Immature natural killer cell (primary cell): ENCODE measurements at regions not wholly inside any gene's neighbourhood (a gene's known extent, or its start where the extent isn't known, plus 50 kb on each side); places are given as distances from the start of the nearest gene placed in this dataset.

Experiments used
- DNase-seq, 3 donors: peaks; one replicate each; pipeline ENCODE4 v3.0.0; 2022; ENCODE audit warnings: mixed read lengths in 1 of 3
- H3K27ac Mint-ChIP-seq, 6 donors: one replicate each; pipeline ENCODE4 v1.8.0; 2020; ENCODE audit warnings: mixed read lengths in 6 of 6, mild to moderate bottlenecking in 5 of 6, inconsistent platforms in 4 of 6, moderate library complexity in 3 of 6
- H3K27me3 Mint-ChIP-seq, 3 donors: one replicate each; pipeline ENCODE4 v1.8.0; 2020 to 2021; ENCODE audit warnings: low read depth in 3 of 3, mild to moderate bottlenecking in 3 of 3, mixed read lengths in 3 of 3, moderate library complexity in 3 of 3, inconsistent platforms in 1 of 3
- H3K36me3 Mint-ChIP-seq, 3 donors: one replicate each; pipeline ENCODE4 v1.8.0; 2020; ENCODE audit warnings: mixed read lengths in 3 of 3, inconsistent platforms in 2 of 3, mild to moderate bottlenecking in 2 of 3
- H3K4me1 Mint-ChIP-seq, 2 donors: one replicate each; pipeline ENCODE4 v1.8.0; 2020; ENCODE audit warnings: inconsistent platforms in 2 of 2, mild to moderate bottlenecking in 2 of 2, mixed read lengths in 2 of 2, moderate library complexity in 1 of 2
- H3K4me3 Mint-ChIP-seq, 5 donors: one replicate each; pipeline ENCODE4 v1.8.0; 2020; ENCODE audit warnings: mild to moderate bottlenecking in 5 of 5, mixed read lengths in 5 of 5, inconsistent platforms in 3 of 5, moderate library complexity in 3 of 5
- H3K9me3 Mint-ChIP-seq, 6 donors: one replicate each; pipeline ENCODE4 v1.8.0; 2020; ENCODE audit warnings: mild to moderate bottlenecking in 6 of 6, mixed read lengths in 6 of 6, inconsistent platforms in 4 of 6, moderate library complexity in 3 of 6

DNA sequence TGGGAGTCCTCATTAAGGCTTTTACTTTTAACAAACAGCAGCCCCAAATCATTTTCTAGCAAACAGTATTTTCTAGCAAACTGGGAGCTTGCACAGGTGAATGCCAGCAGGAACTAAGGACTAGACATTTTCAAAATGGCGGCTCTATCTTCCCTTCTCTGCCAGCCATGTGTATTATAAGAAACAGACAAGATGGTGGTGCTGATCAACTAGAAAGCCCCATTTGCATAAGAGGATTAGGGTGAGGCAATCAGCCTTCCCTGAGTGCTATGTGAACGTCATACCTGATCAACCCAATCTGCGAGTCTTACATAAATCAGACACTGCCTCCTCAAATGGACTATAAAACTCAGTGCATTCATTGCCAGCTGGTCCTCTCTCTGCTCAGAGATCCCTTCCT is 479.6 kb downstream of the IPMK start:
- Mint-ChIP-seq H3K27me3 (peaks cover 0 to 1% (median 0%) of the 10 kb centered on the region in 3 donors), H3K27ac (no peak overlapping the region), H3K9me3 (peaks cover 3 to 38% (median 14%) of the 10 kb centered on the region in 6 donors), H3K36me3 (no peaks in the 10 kb centered on the region), H3K4me3 (no peak overlapping the region), H3K4me1 (no peaks in the 10 kb centered on the region)
- no peak for DNase-seq

DNA sequence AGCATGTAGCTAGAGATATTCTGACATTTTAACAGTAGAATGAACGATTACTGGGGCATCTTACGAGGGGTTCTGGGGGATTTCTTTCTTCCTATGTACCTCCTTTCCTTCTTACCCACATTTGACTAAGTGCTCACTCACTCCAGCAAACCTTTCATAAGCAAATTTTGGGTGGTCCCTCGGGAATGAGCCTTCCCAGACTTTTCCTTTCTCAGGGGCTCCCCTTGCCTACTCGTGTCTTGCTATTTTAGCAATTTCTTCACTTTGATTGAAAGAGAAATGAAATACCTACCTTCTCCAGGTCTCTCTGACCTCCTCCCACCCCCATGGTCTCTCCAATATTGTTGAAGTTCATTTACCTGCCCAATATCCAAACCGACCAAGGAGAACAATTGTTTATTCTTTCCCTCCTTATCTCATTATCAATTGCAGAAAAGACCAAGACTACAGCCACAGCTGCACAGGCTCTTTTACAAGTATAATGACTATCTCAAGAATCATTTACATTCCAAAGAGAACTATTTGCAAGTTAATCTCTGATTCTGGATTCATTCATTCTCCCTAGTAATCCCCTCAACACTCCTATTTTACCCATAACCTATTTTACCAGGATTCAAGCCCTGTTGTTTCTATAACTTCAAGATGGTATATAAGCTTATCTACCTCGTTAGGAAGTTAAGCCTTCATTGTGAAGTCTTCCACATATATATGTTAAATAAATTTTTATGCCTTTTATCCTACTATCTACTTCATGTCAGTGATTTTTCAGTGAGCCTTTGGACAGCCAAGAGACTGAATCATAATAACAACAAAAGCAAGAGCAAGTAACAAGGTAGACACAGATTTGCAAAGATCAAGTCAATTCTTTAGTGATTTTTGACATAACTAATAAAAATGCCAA is 480.6 kb downstream of the IPMK start:
- DNase-seq, result no peak
- no peak overlapping the region for H3K4me3 Mint-ChIP-seq
- H3K9me3 Mint-ChIP-seq, result peaks cover 5 to 28% (median 16%) of the 10 kb centered on the region in 6 donors
- H3K27ac Mint-ChIP-seq, result no peak overlapping the region
- H3K36me3 Mint-ChIP-seq, result no peaks in the 10 kb centered on the region
- peaks cover 0 to 1% (median 0%) of the 10 kb centered on the region in 3 donors for H3K27me3 Mint-ChIP-seq
- H3K4me1 Mint-ChIP-seq, result no peaks in the 10 kb centered on the region

DNA sequence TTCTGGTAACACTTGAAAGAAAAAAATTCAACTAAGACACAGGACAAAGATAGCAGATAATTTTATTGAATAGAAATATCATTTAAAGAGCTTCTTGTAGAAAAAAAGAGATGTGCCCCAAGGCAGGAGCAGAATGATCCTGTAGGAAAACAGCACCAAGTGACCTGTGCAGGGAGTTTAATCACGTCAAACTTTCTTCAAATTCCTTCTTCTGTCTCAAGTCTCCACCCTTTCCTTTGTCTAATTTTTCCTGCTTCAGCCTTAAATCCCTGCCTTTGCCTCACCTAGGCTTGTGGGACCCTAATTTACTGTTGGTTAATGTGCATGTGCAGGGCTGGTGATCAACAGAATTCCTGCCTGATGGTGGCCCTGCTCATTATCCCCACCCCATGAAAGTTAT is 481.4 kb downstream of the IPMK start:
- Mint-ChIP-seq H3K4me1 (no peaks in the 10 kb centered on the region), H3K36me3 (no peaks in the 10 kb centered on the region), H3K9me3 (peaks cover 5 to 28% (median 16%) of the 10 kb centered on the region in 6 donors), H3K27me3 (peaks cover 0 to 1% (median 0%) of the 10 kb centered on the region in 3 donors), H3K27ac (no peak overlapping the region), H3K4me3 (no peak overlapping the region)
- no peak for DNase-seq

DNA sequence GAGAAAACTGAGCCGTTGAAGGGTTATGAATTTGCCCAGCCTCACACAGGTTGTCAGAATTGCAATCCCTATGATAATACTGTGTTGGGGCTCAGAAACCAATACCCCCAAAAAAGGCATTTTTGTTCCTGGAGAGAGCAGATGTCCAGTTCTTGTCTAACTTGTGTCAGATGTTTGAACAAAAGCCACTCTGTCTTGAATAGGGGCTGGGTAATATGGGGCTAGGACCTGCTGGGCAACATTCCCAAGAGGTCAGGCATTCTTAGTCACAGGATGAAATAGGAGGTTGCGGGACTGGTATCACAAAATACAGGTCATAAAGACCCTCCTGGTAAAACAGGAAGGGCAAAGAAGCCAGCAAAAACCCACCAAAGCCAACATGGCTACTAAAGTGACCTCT is 482.1 kb downstream of the IPMK start:
- no peaks in the 10 kb centered on the region for H3K36me3 Mint-ChIP-seq
- H3K27ac Mint-ChIP-seq, result no peak overlapping the region
- H3K4me1 Mint-ChIP-seq, result no peaks in the 10 kb centered on the region
- DNase-seq, result no peak
- peaks cover 4 to 28% (median 12%) of the 10 kb centered on the region in 6 donors for H3K9me3 Mint-ChIP-seq
- no peak overlapping the region for H3K4me3 Mint-ChIP-seq
- H3K27me3 Mint-ChIP-seq, result peaks cover 0 to 1% (median 0%) of the 10 kb centered on the region in 3 donors

DNA sequence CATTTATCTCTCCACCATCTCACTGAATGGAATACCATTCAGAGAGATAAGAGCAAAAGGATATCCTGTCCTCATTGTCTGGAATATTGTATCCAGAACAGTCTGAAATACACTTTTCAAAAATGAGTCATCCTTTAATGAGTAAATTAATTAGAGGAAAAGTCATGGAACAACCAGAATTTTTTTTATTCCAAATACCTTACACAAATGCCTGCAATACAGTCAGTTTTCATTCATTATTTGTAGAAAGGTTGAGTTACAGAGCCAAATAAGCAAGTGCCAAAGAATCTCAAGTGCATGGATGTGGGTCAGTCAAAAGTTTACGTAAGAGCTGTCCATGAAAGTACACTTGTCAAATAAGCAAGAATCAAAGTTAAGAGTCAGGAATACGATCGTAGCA is 482.6 kb downstream of the IPMK start:
- H3K4me1 Mint-ChIP-seq, result no peaks in the 10 kb centered on the region
- H3K27ac Mint-ChIP-seq, result no peak overlapping the region
- H3K4me3 Mint-ChIP-seq, result no peak overlapping the region
- DNase-seq, result no peak
- H3K36me3 Mint-ChIP-seq, result no peaks in the 10 kb centered on the region
- H3K9me3 Mint-ChIP-seq, result peaks cover 5 to 32% (median 12%) of the 10 kb centered on the region in 6 donors
- H3K27me3 Mint-ChIP-seq, result no peaks in the 10 kb centered on the region

DNA sequence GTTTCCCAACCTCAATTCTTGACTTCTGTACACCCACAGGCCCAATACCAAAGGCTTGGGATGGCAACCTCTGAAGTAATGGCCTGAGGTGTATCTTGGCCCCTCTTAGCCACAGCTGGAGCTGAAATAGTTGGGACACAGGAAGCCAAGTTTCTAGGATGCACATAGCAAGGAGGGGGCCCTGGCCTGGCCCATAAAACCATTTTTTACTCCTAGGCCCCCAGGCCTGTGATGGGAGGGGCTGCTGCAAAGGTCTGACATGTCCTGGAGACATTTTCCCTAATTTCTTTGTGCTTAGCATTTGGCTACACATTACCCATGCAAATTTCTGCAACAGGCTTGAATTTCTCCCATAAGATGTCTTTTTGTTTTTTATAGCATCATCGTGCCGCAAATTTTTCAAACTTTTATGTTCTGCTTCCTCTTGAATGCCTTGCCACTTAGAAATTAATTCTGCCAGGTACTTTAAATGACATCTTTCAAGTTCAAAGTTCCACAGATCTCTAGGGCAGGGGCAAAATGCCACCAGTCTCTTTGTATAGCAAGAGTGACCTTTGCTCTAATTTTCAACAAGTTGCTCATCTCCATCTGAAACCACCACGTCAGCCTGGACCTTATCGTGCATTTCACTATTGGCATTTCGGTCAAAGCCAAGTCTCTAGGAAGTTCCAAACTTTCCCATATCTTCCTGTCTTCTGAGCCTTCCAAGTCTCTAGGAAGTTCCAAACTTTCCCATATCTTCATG is 490.8 kb downstream of the IPMK start:
- Mint-ChIP-seq H3K4me3 (no peak overlapping the region), H3K27ac (no peak overlapping the region), H3K9me3 (peaks cover 11 to 26% (median 20%) of the 10 kb centered on the region in 6 donors), H3K36me3 (no peaks in the 10 kb centered on the region), H3K27me3 (peaks cover 0 to 2% (median 0%) of the 10 kb centered on the region in 3 donors), H3K4me1 (no peaks in the 10 kb centered on the region)
- DNase-seq, result no peak

DNA sequence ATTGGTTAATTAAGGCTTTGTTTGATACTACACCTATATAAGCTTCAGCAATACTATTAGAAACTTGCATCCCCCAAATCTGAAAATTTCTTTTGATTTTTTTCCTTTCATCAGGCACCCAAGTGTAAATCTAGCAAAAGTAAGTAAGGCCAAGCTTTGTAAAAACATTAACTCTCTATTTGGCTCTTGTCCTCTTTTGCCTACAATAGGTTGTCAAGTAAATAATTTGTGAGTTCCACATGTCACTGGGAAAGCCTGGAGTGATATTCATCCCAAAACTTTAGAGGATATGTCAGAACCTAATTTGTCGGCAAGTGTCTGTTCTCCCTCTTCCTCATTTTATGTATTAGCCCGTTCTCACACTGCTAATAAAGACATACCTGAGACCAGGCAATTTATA is 492.4 kb downstream of the IPMK start:
- Mint-ChIP-seq H3K4me3 (no peak overlapping the region), H3K9me3 (peaks cover 16 to 32% (median 21%) of the 10 kb centered on the region in 6 donors), H3K27ac (no peak overlapping the region), H3K4me1 (no peaks in the 10 kb centered on the region), H3K27me3 (peaks cover 0 to 3% (median 1%) of the 10 kb centered on the region in 3 donors), H3K36me3 (no peaks in the 10 kb centered on the region)
- DNase-seq, result no peak

DNA sequence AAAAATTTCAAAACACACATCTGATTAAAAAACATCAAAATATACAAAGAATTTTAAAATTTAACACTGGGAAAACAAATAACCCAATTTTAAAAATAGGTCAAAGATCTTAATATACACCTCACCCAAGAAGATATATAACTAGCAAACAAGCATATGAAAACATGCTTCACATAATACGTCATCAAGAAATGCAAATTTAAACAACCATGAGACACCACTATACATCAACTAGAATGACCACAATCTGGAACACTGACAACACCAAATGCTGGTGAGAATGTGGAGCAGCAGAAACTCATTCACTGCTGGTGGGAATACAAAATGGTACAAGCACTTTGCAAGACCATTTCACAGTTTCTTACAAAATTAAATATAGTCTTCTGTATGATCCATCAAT is 498.4 kb downstream of the IPMK start:
- DNase-seq, result no peak
- H3K27ac Mint-ChIP-seq, result no peak overlapping the region
- H3K27me3 Mint-ChIP-seq, result peaks cover 0 to 4% (median 3%) of the 10 kb centered on the region in 3 donors
- H3K9me3 Mint-ChIP-seq, result peaks cover 11 to 30% (median 20%) of the 10 kb centered on the region in 6 donors
- no peak overlapping the region for H3K4me3 Mint-ChIP-seq
- H3K36me3 Mint-ChIP-seq, result no peaks in the 10 kb centered on the region
- H3K4me1 Mint-ChIP-seq, result no peaks in the 10 kb centered on the region

DNA sequence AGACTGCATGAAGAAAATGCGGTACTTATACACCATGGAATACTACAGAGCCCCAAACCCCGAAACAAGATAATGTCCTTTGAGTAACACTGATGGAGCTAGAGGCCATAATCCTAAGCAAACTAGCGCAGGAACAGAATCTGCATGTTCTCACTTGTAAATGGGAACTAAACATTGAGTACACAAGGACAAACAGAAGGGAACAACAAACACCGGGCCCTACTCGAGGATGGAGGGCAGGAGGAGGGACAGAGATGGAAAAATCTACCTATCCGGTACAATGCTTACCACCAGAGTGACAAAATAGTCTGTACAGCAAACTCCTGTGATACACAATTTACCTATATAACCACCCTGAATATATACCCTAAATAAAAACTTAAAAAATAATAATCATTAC is 507.9 kb downstream of the IPMK start:
- Mint-ChIP-seq H3K9me3 (peaks cover 4 to 46% (median 15%) of the 10 kb centered on the region in 6 donors), H3K27ac (no peak overlapping the region), H3K4me3 (no peak overlapping the region), H3K4me1 (no peaks in the 10 kb centered on the region), H3K36me3 (no peaks in the 10 kb centered on the region), H3K27me3 (no peaks in the 10 kb centered on the region)
- DNase-seq, result no peak

DNA sequence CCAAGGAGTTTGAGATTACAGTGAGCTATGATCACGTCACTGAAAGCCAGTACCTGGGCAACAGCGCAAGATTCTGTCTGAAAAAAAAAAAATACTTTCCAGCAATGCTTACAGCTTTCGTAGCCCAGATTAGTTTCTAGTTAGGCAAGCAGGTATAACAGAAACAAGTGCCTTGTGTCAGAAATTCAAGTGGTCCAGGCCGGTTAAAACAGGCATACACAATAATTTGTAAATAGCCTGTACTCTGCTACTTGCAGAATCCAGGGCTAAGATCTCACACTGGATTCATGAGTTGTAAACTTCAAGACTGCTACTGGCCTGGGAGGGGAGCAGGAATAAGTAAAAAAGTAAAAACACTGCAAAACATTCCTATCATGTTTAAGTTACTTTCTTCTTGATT is 512.9 kb downstream of the IPMK start:
- Mint-ChIP-seq H3K9me3 (peaks cover 4 to 59% (median 30%) of the 10 kb centered on the region in 6 donors), H3K4me3 (no peak overlapping the region), H3K36me3 (no peaks in the 10 kb centered on the region), H3K27ac (no peak overlapping the region), H3K27me3 (no peaks in the 10 kb centered on the region), H3K4me1 (no peaks in the 10 kb centered on the region)
- no peak for DNase-seq

DNA sequence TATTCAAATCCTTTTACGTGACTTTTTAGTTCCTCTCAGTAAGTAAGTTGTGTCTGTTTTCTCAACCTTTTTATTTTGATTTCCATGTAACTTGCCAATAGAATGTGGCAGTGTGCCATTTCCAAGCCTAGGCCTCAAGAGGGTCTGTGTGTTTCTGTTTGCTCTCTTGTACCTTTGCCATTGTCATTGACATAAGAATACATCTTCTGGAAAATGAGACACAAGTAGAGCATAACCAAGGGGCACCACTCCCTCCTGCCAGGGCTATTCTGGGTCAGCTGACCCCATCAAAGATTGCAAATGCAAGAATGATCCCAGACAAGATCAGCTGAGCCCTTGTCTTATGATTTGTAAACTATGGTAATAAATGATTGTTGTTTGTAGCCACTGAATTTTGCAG is 524.0 kb downstream of the IPMK start:
- H3K27me3 Mint-ChIP-seq, result peaks cover 0 to 3% (median 0%) of the 10 kb centered on the region in 3 donors
- H3K4me3 Mint-ChIP-seq, result no peak overlapping the region
- H3K9me3 Mint-ChIP-seq, result peaks cover 5 to 29% (median 10%) of the 10 kb centered on the region in 6 donors
- H3K4me1 Mint-ChIP-seq, result no peaks in the 10 kb centered on the region
- H3K36me3 Mint-ChIP-seq, result no peaks in the 10 kb centered on the region
- no peak overlapping the region for H3K27ac Mint-ChIP-seq
- DNase-seq, result no peak

DNA sequence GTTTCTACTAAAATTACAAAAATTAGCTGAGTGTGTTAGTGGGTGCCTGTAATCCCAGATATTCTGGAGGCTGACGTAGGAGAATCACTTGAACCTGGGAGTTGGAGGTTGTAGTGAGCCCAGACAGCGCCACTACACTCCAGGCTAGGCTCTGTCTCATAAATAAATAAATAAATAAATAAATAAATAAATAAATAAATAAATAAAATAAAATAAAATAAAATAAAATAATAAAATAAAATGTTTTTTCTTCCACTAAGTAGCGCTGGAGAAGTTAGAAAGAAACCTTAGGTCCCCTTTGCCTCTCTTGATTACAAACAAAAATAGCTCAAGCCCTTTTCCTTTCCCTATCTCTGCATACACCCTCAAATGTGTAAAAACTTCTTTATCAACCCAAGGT is 525.9 kb downstream of the IPMK start:
- DNase-seq, result no peak
- Mint-ChIP-seq H3K36me3 (no peaks in the 10 kb centered on the region), H3K27ac (no peak overlapping the region), H3K27me3 (peaks cover 0 to 3% (median 0%) of the 10 kb centered on the region in 3 donors), H3K4me3 (no peak overlapping the region), H3K4me1 (no peaks in the 10 kb centered on the region), H3K9me3 (peaks cover 3 to 26% (median 13%) of the 10 kb centered on the region in 6 donors)

DNA sequence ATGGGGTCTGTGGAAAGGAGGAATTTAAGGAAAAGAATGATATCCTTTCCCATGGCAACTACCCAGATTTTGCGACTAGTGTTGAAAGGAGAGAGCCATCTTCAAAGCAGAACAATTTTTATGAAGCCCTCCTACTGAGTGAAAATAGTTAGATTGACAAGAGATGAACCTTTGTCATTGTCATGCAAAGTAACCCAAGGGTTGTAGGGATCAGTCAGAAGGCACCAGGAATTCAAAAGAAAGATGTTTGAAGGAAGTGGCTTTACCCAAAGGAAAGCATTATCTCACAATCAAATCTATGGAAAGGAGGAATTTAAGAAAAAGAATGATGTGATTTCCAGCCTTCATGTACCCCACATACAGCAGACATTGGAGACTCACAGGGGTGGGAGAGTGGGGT is 544.4 kb downstream of the IPMK start:
- no peak for DNase-seq
- peaks cover 0 to 2% (median 0%) of the 10 kb centered on the region in 3 donors for H3K27me3 Mint-ChIP-seq
- no peaks in the 10 kb centered on the region for H3K4me1 Mint-ChIP-seq
- peaks cover 15 to 32% (median 21%) of the 10 kb centered on the region in 6 donors for H3K9me3 Mint-ChIP-seq
- no peak overlapping the region for H3K4me3 Mint-ChIP-seq
- no peak overlapping the region for H3K27ac Mint-ChIP-seq
- no peaks in the 10 kb centered on the region for H3K36me3 Mint-ChIP-seq

DNA sequence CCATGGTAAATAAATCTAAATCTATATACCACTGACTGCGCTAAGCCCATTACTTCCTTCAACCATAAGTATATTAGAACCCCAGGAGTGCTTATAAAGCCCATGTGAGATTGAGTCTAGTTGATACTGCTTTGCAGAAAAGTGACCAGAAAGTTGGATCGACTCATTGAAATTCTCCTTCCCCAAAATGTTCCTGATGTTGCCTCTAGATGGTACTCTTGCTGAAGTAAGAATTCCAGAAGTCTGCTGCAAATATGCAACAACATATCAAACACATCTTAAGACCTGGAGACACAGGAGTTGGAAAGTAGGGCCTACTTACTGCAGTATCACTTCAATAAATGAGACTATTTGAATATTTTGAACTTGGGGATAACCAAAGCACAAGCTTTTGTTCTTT is 550.8 kb downstream of the IPMK start:
- Mint-ChIP-seq H3K27me3 (no peaks in the 10 kb centered on the region), H3K4me1 (no peaks in the 10 kb centered on the region), H3K27ac (no peak overlapping the region), H3K36me3 (no peaks in the 10 kb centered on the region), H3K9me3 (peaks cover 10 to 30% (median 25%) of the 10 kb centered on the region in 6 donors), H3K4me3 (no peak overlapping the region)
- DNase-seq, result no peak
